Mucosa of descending colon (tissue), 3 donors: ENCODE measurements at regions not wholly inside any gene's neighbourhood (a gene's known extent, or its start where the extent isn't known, plus 50 kb on each side); places are given as distances from the start of the nearest gene placed in this dataset.

ENCODE experiments used
- ATAC-seq: fragments of 200-7000 bp; cut with Tn5 transposase; one replicate; pipeline ENCODE4 v1.9.1; 2020; ENCODE audit warnings: mild to moderate bottlenecking, moderate library complexity
- DNase-seq, 3 donors: peaks; one replicate each; pipeline ENCODE4 v3.0.0-alpha.2; 2020
- H3K36me3 ChIP-seq: fragments of 200-600 bp; one replicate; pipeline ENCODE4 v1.8.0; 2021; ENCODE audit warnings: low read depth, mild to moderate bottlenecking
- H3K4me1 ChIP-seq: fragments of 200-600 bp; one replicate; pipeline ENCODE4 v1.8.0; 2021; ENCODE audit warnings: low read depth, mild to moderate bottlenecking
- H3K4me3 ChIP-seq: fragments of 200-600 bp; one replicate; pipeline ENCODE4 v1.8.0; 2021; ENCODE audit warnings: mild to moderate bottlenecking
- H3K9me3 ChIP-seq: fragments of 200-600 bp; one replicate; pipeline ENCODE4 v1.8.0; 2021; ENCODE audit warnings: mild to moderate bottlenecking
- intact Hi-C, 2 donors: fragments of 100-400 bp; cut with DNase I in 1 of 2; cut with micrococcal nuclease in 1 of 2; formaldehyde crosslinking; loops; one replicate each; pipeline versions ENCODE4 v1.11.0 to v1.11.1; 2022; cut with DNase I, micrococcal nuclease
- TF ChIP-seq, protein P1 (sequence below): fragments of 200-600 bp; IDR thresholded peaks from one replicate; pipeline ENCODE4 v1.8.0; 2022; ENCODE audit warnings: antibody characterized with exemption, mild to moderate bottlenecking
- donor health status: DM: no; HTN: no; CAD: no; lungs with moderate emphysema.
- donor health status: DM: no; HTN: no; CAD: no.
- donor health status: DM: no; HTN: yes; CAD: no.

DNA sequence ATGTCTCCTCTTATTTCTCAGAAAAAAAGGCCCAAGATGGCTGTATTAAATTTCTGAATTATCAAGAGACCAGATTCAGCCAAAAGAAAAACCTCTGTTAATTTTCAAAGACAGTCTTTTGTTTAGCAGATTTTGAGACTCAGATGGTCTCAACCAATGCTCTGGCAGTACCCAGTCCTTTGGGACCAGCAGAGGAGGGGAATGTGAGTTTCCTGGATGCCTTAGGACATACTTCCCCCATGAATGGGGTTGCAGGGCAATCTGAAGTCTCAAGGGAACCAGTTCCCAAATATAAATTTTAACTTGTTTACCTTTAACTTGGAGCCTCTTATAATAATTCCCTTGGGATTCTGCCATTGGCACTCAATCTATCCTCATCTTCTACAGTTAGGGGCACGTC lies 107.8 kb upstream of the ZNF521 start:
- Histone ChIP-seq H3K36me3 (no peaks in the 10 kb centered on the region), H3K9me3 (no peaks in the 10 kb centered on the region), H3K4me1 (no peaks in the 10 kb centered on the region), H3K4me3 (no peak overlapping the region)
- DNase-seq, result no peak
- intact Hi-C loops, result no loop called here
- TF ChIP-seq, protein P1, sequence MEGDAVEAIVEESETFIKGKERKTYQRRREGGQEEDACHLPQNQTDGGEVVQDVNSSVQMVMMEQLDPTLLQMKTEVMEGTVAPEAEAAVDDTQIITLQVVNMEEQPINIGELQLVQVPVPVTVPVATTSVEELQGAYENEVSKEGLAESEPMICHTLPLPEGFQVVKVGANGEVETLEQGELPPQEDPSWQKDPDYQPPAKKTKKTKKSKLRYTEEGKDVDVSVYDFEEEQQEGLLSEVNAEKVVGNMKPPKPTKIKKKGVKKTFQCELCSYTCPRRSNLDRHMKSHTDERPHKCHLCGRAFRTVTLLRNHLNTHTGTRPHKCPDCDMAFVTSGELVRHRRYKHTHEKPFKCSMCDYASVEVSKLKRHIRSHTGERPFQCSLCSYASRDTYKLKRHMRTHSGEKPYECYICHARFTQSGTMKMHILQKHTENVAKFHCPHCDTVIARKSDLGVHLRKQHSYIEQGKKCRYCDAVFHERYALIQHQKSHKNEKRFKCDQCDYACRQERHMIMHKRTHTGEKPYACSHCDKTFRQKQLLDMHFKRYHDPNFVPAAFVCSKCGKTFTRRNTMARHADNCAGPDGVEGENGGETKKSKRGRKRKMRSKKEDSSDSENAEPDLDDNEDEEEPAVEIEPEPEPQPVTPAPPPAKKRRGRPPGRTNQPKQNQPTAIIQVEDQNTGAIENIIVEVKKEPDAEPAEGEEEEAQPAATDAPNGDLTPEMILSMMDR, result no peak
- no peak for ATAC-seq

DNA sequence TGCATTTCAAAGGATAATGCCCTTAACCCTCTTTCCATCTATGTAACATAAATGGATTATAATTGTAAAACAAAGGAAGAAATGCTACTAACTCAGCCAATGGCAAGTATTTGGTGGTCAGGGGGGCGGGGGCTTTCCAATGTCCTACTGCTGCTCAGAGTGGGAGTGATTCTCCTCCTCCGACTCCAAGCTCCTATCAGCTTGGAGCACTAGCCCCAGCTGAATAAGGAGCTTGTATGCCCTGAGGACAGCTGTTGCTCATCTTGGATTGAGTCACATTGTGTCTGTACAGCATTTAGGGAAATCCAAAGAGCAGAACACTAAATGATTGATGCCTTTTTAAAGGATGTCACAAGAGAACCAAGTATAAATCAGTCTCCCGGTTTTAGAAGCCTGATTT lies 105.6 kb upstream of the ZNF521 start:
- intact Hi-C loops, result no loop called here
- DNase-seq (no peak), ATAC-seq (no peak)
- no peaks in the 10 kb centered on the region for H3K36me3 ChIP-seq
- no peak overlapping the region for H3K4me3 ChIP-seq
- TF ChIP-seq, protein P1, result no peak
- no peaks in the 10 kb centered on the region for H3K9me3 ChIP-seq
- H3K4me1 ChIP-seq, result no peaks in the 10 kb centered on the region

DNA sequence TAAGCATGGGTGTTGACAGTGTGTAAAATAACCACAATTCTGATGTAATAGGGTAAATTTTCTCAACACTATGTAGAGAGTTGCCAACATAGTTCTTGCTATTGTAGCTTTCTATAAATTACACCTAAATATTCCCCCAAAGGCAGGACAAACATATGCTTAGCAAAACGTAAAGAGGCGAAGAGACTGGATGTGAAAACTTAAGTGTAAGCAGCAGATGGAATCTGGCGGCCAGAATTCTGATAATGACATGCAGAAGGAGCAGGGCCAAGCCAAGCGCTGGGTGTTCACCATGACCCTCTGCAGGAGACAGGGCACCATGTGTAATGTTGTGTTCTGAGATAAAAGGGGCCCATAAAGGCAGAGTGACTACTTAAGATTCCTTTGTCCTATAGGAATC lies 105.2 kb upstream of the ZNF521 start:
- intact Hi-C loops, result no loop called here
- no peaks in the 10 kb centered on the region for H3K36me3 ChIP-seq
- TF ChIP-seq, protein P1, result no peak
- DNase-seq (no peak), ATAC-seq (no peak)
- H3K9me3 ChIP-seq, result no peaks in the 10 kb centered on the region
- no peak overlapping the region for H3K4me3 ChIP-seq
- no peaks in the 10 kb centered on the region for H3K4me1 ChIP-seq

DNA sequence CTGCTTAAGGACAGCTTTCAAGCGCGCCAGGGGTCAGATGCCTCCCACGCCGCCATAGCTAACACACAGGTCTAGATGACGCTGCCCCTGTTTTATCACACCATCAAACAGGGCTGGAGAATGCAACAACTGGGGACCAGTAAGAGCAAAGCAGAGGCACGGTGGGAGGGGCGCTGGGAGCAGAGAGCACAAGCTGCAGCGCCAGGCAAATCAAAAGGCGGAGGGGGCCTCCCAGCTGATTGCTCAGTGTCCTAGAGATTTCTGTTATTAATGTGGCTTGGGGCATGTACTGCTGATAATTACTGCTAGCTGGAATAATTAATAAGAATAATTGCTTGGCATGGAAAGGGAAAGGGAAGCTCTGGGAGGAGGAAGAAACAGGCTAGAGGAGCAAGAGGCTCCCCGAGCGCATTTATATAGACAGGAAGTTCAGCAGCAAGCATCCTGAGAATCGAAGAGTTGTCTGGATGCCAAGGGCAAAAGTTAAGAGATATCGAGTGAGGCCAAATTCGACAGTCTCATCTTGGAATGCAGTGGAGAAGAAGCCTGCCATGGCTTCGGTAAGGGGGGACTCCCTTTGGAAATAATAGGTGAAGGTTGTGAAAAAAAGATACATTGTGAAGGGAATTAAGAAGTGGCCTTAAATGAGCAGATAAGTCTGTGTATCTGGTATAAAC lies 104.5 kb upstream of the ZNF521 start:
- DNase-seq, result no peak
- Histone ChIP-seq H3K9me3 (no peaks in the 10 kb centered on the region), H3K36me3 (no peaks in the 10 kb centered on the region), H3K4me3 (no peak overlapping the region), H3K4me1 (no peaks in the 10 kb centered on the region)
- intact Hi-C loops, result no loop called here
- TF ChIP-seq, protein P1, result no peak
- ATAC-seq, result no peak

DNA sequence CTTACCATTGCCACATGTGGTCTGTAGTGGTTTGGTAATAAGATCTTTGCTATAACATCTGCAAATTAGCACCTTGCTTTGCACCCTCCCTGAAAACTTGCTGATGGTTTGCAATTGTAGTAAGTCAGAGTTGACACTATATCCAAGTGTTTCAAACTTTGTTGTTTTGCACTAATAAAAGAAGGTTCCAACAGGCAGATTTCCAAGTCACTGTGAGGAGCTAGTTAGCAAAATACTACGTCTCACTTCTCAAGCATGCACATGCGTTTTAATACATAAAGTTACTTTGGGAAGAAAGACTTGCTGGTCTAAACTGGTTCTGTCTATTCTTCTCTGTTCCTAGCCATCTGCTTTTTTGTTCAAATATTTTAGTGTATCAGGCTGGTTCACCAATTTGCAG lies 103.7 kb upstream of the ZNF521 start:
- TF ChIP-seq, protein P1, result no peak
- ATAC-seq, result no peak

DNA sequence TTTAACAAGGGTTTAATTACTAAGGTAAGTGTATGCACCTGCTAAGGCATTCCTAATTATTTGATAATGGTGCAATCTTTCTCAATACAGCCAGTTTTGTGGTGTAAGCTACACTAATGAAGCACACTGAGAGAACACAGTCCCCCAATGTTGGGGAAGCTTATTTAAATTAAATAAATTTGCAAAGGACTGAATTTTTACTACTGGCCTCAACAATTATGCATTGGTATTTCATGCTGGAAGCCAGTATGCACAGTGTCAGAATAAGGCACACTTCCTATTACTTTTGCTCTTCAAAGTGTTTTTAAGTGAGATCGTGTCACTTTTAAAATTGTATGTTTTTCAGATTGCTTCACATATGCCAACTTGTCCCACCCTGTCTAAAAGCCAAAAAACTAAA lies 103.2 kb upstream of the ZNF521 start:
- Histone ChIP-seq H3K4me1 (no peaks in the 10 kb centered on the region), H3K36me3 (no peaks in the 10 kb centered on the region), H3K9me3 (no peaks in the 10 kb centered on the region), H3K4me3 (no peak overlapping the region)
- DNase-seq, result no peak
- ATAC-seq, result no peak
- TF ChIP-seq, protein P1, result no peak
- intact Hi-C loops, result no loop called here

More for the DNA sequence above, 103.7 kb upstream of the ZNF521 start:
- no peak for DNase-seq
- intact Hi-C loops, result no loop called here
- no peaks in the 10 kb centered on the region for H3K4me1 ChIP-seq
- H3K9me3 ChIP-seq, result no peaks in the 10 kb centered on the region
- no peak overlapping the region for H3K4me3 ChIP-seq
- H3K36me3 ChIP-seq, result no peaks in the 10 kb centered on the region
